ENCODE measurements at regions not wholly inside any gene's neighbourhood (a gene's known extent, or its start where the extent isn't known, plus 50 kb on each side); places are given as distances from the start of the nearest gene placed in this dataset.

GRCh38 chr13:84497613-84498012, 615.3 kb upstream of the SLITRK1 start:
- no peak for DNase-seq

- no peak for DNase-seq
Measured at GRCh38 chr13:84491952-84492351, 609.7 kb upstream of the SLITRK1 start.

GRCh38 chr13:84487752-84488151, 605.5 kb upstream of the SLITRK1 start:
- DNase-seq, result no peak

- no peak for DNase-seq
Measured at GRCh38 chr13:84481958-84482357, 599.7 kb upstream of the SLITRK1 start.

- no peak for DNase-seq
Measured at GRCh38 chr13:84479656-84480055, 597.4 kb upstream of the SLITRK1 start.

GRCh38 chr13:84470528-84470927, 588.3 kb upstream of the SLITRK1 start:
- no peak for DNase-seq

GRCh38 chr13:84466461-84466860, 584.2 kb upstream of the SLITRK1 start:
- DNase-seq, result no peak

- DNase-seq, result no peak
Measured at GRCh38 chr13:84460989-84461388, 578.7 kb upstream of the SLITRK1 start.

- DNase-seq, result no peak
Measured at GRCh38 chr13:84455143-84455905, 573.0 kb upstream of the SLITRK1 start.

- DNase-seq, result no peak
Measured at GRCh38 chr13:84447640-84447978, 565.3 kb upstream of the SLITRK1 start.

- DNase-seq, result no peak
Measured at GRCh38 chr13:84446972-84447639, 564.8 kb upstream of the SLITRK1 start.

GRCh38 chr13:84445776-84446175, 563.5 kb upstream of the SLITRK1 start:
- DNase-seq, result no peak

GRCh38 chr13:84443463-84443862, 561.2 kb upstream of the SLITRK1 start:
- no peak for DNase-seq

- DNase-seq, result no peak
Measured at GRCh38 chr13:84439108-84439507, 556.8 kb upstream of the SLITRK1 start.

- no peak for DNase-seq
Measured at GRCh38 chr13:84433024-84433423, 550.8 kb upstream of the SLITRK1 start.

- DNase-seq, result no peak
Measured at GRCh38 chr13:84431646-84432045, 549.4 kb upstream of the SLITRK1 start.

- no peak for DNase-seq
Measured at GRCh38 chr13:84430446-84430845, 548.2 kb upstream of the SLITRK1 start.

GRCh38 chr13:84430015-84430414, 547.7 kb upstream of the SLITRK1 start:
- DNase-seq, result no peak

- DNase-seq, result no peak
Measured at GRCh38 chr13:84418041-84418440, 535.8 kb upstream of the SLITRK1 start.

GRCh38 chr13:84417416-84417815, 535.1 kb upstream of the SLITRK1 start:
- no peak for DNase-seq

GRCh38 chr13:84413016-84413415, 530.7 kb upstream of the SLITRK1 start:
- no peak for DNase-seq

- DNase-seq, result no peak
Measured at GRCh38 chr13:84405286-84405685, 523.0 kb upstream of the SLITRK1 start.

GRCh38 chr13:84400706-84401105, 518.4 kb upstream of the SLITRK1 start:
- no peak for DNase-seq

- no peak for DNase-seq
Measured at GRCh38 chr13:84399320-84400085, 517.2 kb upstream of the SLITRK1 start.

All from activated CD4-positive, alpha-beta T cell treated with anti-CD3 and anti-CD28 coated beads, Interleukin-2, amount 50 U/mL, for 1 hour (primary cell).